HepG2 (cell line): ENCODE measurements at regions not wholly inside any gene's neighbourhood (a gene's known extent, or its start where the extent isn't known, plus 50 kb on each side); places are given as distances from the start of the nearest gene placed in this dataset.

Experiments used
- ATAC-seq: fragments of 200-7000 bp; cut with Tn5 transposase; 3 replicates; pipeline ENCODE4 v1.9.1; 2020; ENCODE audit warnings: mild to moderate bottlenecking, moderate library complexity
- BruUV-seq: library from RNA; stranded (reverse); fragments of 400-500 nt; replicated peaks from 2 replicates; lab custom pipeline; 2021; lab: Mats Ljungman, UMichigan
- CTCF ChIA-PET: fragments of 300-600 bp; formaldehyde crosslinking; extraction: SDS; loops from one replicate; lab custom pipeline; 2021; ENCODE audit warnings: low total read pairs, inconsistent platforms, low intra/inter-chr PET ratio; lab: Yijun Ruan, JAX
- POLR2A ChIA-PET: fragments of 350-600 bp; sonication (Branson Sonifier 250); formaldehyde crosslinking; loops from one replicate; lab custom pipeline; 2020; ENCODE audit warnings: antibody characterized with exemption, inconsistent platforms; lab: Yijun Ruan, JAX
- DNase-seq: peaks from one replicate; pipeline ENCODE4 v3.0.0-alpha.2; 2015; ENCODE audit warnings: low spot score
- FAIRE-seq: peaks from 3 replicates; lab custom pipeline; 2011; peaks lifted over from hg19 to GRCh38; lab: Jason Lieb, UNC
- H2AFZ ChIP-seq: one replicate; pipeline ENCODE4 v1.6.1; 2011; ENCODE audit warnings: low read length, inconsistent platforms
- H3K27ac ChIP-seq: fragments of 300-600 bp; 3 replicates; pipeline ENCODE4 v1.8.0; 2011; ENCODE audit warnings: mixed run types, mild to moderate bottlenecking, mixed read lengths, low read length, inconsistent platforms; ENCODE audit not compliant: insufficient read depth; ENCODE audit errors: extremely low read length
- H3K27me3 ChIP-seq, 2 experiments: fragments of 200-600 bp in 1 of 2; 2 replicates in 1 of 2; 3 replicates in 1 of 2; pipeline versions ENCODE4 v1.6.0 to v1.8.0; 2011; ENCODE audit warnings: low read length in 2 of 2, mild to moderate bottlenecking in 2 of 2, moderate library complexity in 2 of 2, inconsistent platforms in 1 of 2; ENCODE audit not compliant: insufficient read depth in 2 of 2, control insufficient read depth in 1 of 2
- H3K36me3 ChIP-seq, 2 experiments: fragments of 200-600 bp in 1 of 2; replicated peaks in 1 of 2; 2 replicates in 1 of 2; 3 replicates in 1 of 2; pipeline versions ENCODE4 v1.5.1 to v1.8.0; 2011; ENCODE audit warnings: low read length in 2 of 2, inconsistent platforms in 1 of 2; ENCODE audit not compliant: insufficient read depth in 2 of 2, control insufficient read depth in 1 of 2
- H3K4me1 ChIP-seq: 2 replicates; pipeline ENCODE4 v1.5.1; 2012; ENCODE audit warnings: low read length, inconsistent platforms; ENCODE audit not compliant: insufficient read depth
- H3K4me2 ChIP-seq: 2 replicates; pipeline ENCODE4 v1.6.0; 2011; ENCODE audit warnings: low read depth, low read length, inconsistent platforms
- H3K4me3 ChIP-seq, 3 experiments: fragments of 200-600 bp in 1 of 3; sonication (generic), shearing (Covaris generic) in 1 of 3; replicated peaks in 1 of 3; 2 replicates each; pipeline ENCODE4 v1.5.1; 2011 to 2016; ENCODE audit warnings: low read length in 3 of 3, inconsistent platforms in 2 of 3, low read depth in 2 of 3, mild to moderate bottlenecking in 2 of 3, control low read depth in 1 of 3, mixed read lengths in 1 of 3; ENCODE audit not compliant: insufficient read depth in 1 of 3
- H3K79me2 ChIP-seq: one replicate; pipeline ENCODE4 v1.6.1; 2011; ENCODE audit warnings: low read length, inconsistent platforms; ENCODE audit not compliant: insufficient read depth
- H3K9ac ChIP-seq: 2 replicates; pipeline ENCODE4 v1.6.0; 2011; ENCODE audit warnings: mild to moderate bottlenecking, low read depth, low read length, inconsistent platforms; ENCODE audit not compliant: insufficient read depth
- H3K9me3 ChIP-seq: 2 replicates; pipeline ENCODE4 v1.5.1; 2012; ENCODE audit warnings: mild to moderate bottlenecking, low read length
- H4K20me1 ChIP-seq: 2 replicates; pipeline ENCODE4 v1.6.0; 2011; ENCODE audit warnings: inconsistent platforms, mild to moderate bottlenecking, low read length, moderate library complexity; ENCODE audit not compliant: insufficient read depth
- AGO2 ChIP-seq: fragments of 200-400 bp; formaldehyde crosslinking; optimal IDR thresholded peaks from 2 replicates; pipeline ENCODE3; 2017; ENCODE audit warnings: mild to moderate bottlenecking, low read depth, low read length, moderate library complexity
- CEBPB ChIP-seq: IDR thresholded peaks from 2 replicates; pipeline ENCODE4 v1.6.1; 2011; ENCODE audit warnings: low read depth, low read length, improper control_type of control experiment, borderline replicate concordance
- CEBPG ChIP-seq: IDR thresholded peaks from 2 replicates; pipeline ENCODE4 v1.6.1; 2016
- FOXP1 ChIP-seq, 2 experiments: fragments of 450-650 bp in 1 of 2; IDR thresholded peaks; 2 replicates each; pipeline ENCODE4 v1.6.1; 2017 to 2018; ENCODE audit warnings: antibody characterized with exemption in 1 of 2
- RORA ChIP-seq: sonication (generic); formaldehyde crosslinking; IDR thresholded peaks from 2 replicates; pipeline ENCODE4 v1.5.0; 2020; ENCODE audit warnings: mild to moderate bottlenecking, missing genetic modification reagents, moderate library complexity
- ZBTB42 ChIP-seq: sonication (generic); formaldehyde crosslinking; IDR thresholded peaks from 2 replicates; pipeline ENCODE4 v1.5.0; 2020; ENCODE audit warnings: mild to moderate bottlenecking, missing genetic modification reagents
- ZNF451 ChIP-seq: sonication (generic); formaldehyde crosslinking; IDR thresholded peaks from 2 replicates; pipeline ENCODE4 v1.5.0; 2020; ENCODE audit warnings: mild to moderate bottlenecking, missing genetic modification reagents
- ZNF607 ChIP-seq: sonication (generic); formaldehyde crosslinking; IDR thresholded peaks from 2 replicates; pipeline ENCODE4 v1.5.1; 2020; ENCODE audit warnings: missing genetic modification reagents, mild to moderate bottlenecking, borderline replicate concordance
- ZNF768 ChIP-seq: sonication (generic); formaldehyde crosslinking; IDR thresholded peaks from 2 replicates; pipeline ENCODE4 v1.4.0; 2020; ENCODE audit warnings: missing genetic modification reagents
- WGBS: methylation state at CpG from one replicate; pipeline ENCODE4 v1.1.6; 2017; ENCODE audit warnings: low lambda C conversion rate; 5-methylcytosine and 5-hydroxymethylcytosine counted together
- in situ Hi-C: cut with HindIII; loops from 2 replicates; pipeline ENCODE4 v1.10.0; 2017; ENCODE audit warnings: low pct_unique_long_range_greater_than_20kb; ENCODE audit not compliant: extremely low pct_ligation_motif_present
- intact Hi-C: fragments of 100-400 bp; cut with micrococcal nuclease; formaldehyde crosslinking; loops from one replicate; pipeline ENCODE4 v1.10.0; 2022; ENCODE audit not compliant: unreplicated experiment

DNA sequence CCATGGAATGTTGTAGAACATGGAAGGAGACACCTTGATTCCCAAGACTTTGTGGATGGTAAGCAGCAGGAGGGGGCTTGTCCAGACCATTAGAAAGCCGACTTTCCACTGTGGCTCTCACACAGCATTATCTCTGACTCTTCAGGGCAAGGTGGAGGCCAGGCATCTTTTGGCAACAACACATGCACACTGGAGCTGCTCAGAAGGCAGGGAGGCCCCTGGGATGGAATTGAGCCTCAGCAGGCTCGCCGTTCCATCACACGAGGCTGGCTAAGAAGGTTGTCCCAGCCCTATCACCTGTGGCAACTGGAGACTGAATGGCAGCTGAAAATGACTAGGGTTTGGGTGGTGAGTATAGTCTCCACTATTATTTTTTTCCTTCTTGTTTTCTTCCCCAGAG, 76.3 kb upstream of the TMEM45B start (continued):
- TF ChIP-seq ZNF451 (CRISPR knock-in tag): no peak
- TF ChIP-seq ZNF607 (CRISPR knock-in tag): no peak
- no peak for TF ChIP-seq AGO2
- TF ChIP-seq FOXP1 (IDR thresholded peaks at IDR 0.05): no peak
- no peak for TF ChIP-seq FOXP1 (CRISPR knock-in tag; IDR thresholded peaks at IDR 0.05)
- TF ChIP-seq ZBTB42 (CRISPR knock-in tag): no peak

DNA sequence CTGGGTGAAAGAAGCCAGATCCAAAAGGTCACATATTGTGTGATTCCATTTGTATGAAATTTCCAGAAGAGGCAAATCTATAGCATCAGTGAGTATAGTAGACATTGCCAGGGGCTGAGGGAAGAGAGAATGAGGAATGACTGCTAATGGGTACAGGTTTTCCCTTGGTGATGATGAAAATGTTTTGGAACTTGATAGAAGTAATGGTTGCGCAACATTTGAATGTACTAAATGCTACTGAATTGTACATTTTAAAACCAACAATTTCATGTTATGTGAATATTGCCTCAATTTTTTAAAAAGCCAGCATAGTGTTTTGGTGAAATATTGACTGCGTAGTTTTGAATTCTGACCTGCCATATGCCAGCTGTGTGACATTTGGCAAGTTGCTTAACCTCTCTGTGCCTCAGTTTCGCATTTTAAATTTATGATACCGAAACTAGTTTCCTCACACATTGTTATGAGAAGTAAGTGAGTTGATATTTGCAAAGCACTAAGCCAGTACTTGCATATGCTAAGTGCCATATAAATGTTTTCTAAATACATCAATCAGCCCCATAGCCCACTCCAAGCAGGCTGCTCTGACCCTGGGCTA, 75.4 kb upstream of the TMEM45B start:
- no peak overlapping the region for H2AFZ ChIP-seq
- no peak overlapping the region for H3K27ac ChIP-seq
- H3K9me3 ChIP-seq: no peaks in the 10 kb centered on the region
- WGBS: 62% methylated on average over 4 of the region's 4 CpGs
- peaks cover 3 to 27% of the 10 kb centered on the region in 2 experiments; a peak in 4 of 5 replicates for H3K27me3 ChIP-seq
- ChIA-PET CTCF (no interaction called here), POLR2A (no interaction called here)
- TF ChIP-seq RORA: no peak
- TF ChIP-seq ZNF768: peak; percentile 85; the same call in 1 of the 2 replicates
- peak; percentile 45 for TF ChIP-seq CEBPG
- TF ChIP-seq CEBPB: peak; percentile 90
- H3K4me1 ChIP-seq: no peaks in the 10 kb centered on the region
- intact Hi-C loops (no loop called here), in situ Hi-C loops (no loop called here)
- no peaks in the 10 kb centered on the region for H3K79me2 ChIP-seq
- no peak overlapping the region for H3K4me3 ChIP-seq
- no peak overlapping the region for H3K9ac ChIP-seq
- H4K20me1 ChIP-seq: no peaks in the 10 kb centered on the region
- FAIRE-seq (no peak), DNase-seq (no peak), ATAC-seq (no peak)
- no peak overlapping the region for H3K4me2 ChIP-seq
- BruUV-seq: no TSS peak
- no peaks in the 10 kb centered on the region for H3K36me3 ChIP-seq
